ENCODE measurements at regions not wholly inside any gene's neighbourhood (a gene's known extent, or its start where the extent isn't known, plus 50 kb on each side); places are given as distances from the start of the nearest gene placed in this dataset.

- Histone ChIP-seq H3K23ac (ENCODE audit: insufficient read length, low read depth, low read length) (no peak overlapping the region), H2BK20ac (ENCODE audit: low read depth, low read length, poor library complexity, severe bottlenecking) (no peak overlapping the region), H3K9ac (ENCODE audit: extremely low read depth, insufficient read length, low read length) (no peak overlapping the region), H2AFZ (ENCODE audit: low read length) (no peak overlapping the region), H2BK12ac (ENCODE audit: insufficient read length, low read depth, low read length) (no peak overlapping the region), H3K27ac (ENCODE audit: insufficient read length, low read depth, low read length) (no peak overlapping the region), H3K79me1 (ENCODE audit: insufficient read depth, low read depth, low read length, poor library complexity, severe bottlenecking) (no peaks in the 10 kb centered on the region), H3K9me3 (ENCODE audit: control insufficient read depth, low read depth, low read length) (no peaks in the 10 kb centered on the region), H3T11ph (ENCODE audit: low read length) (no peak overlapping the region), H3K18ac (ENCODE audit: insufficient read length, low read depth, low read length) (no peak overlapping the region), H3K23me2 (ENCODE audit: insufficient read length, low read depth, low read length, poor library complexity, severe bottlenecking) (no peaks in the 10 kb centered on the region), H3K4me1 (ENCODE audit: insufficient read depth, low read length) (no peaks in the 10 kb centered on the region), H4K20me1 (ENCODE audit: control insufficient read depth, insufficient read depth, insufficient read length) (no peaks in the 10 kb centered on the region), H3K56ac (ENCODE audit: insufficient read length, low read depth, low read length) (no peak overlapping the region), H2BK120ac (ENCODE audit: low read depth, low read length, poor library complexity, severe bottlenecking) (no peak overlapping the region), H2AK5ac (ENCODE audit: insufficient read length, low read length) (no peak overlapping the region), H4K8ac (replicated peaks; ENCODE audit: insufficient read length, low read depth, low read length) (no peak overlapping the region), H3K27me3 (ENCODE audit: insufficient read depth, low read length) (no peaks in the 10 kb centered on the region), H4K5ac (ENCODE audit: insufficient read length, low read depth, low read length) (no peak overlapping the region), H2BK5ac (ENCODE audit: insufficient read length, low read length) (no peak overlapping the region), H3K79me2 (ENCODE audit: insufficient read depth, low read length) (no peaks in the 10 kb centered on the region), H4K91ac (ENCODE audit: insufficient read length, low read depth, low read length) (no peak overlapping the region), H3K4me2 (ENCODE audit: insufficient read depth, insufficient read length, low read length) (no peak overlapping the region), H3K4ac (ENCODE audit: low read depth, low read length) (no peak overlapping the region), H3K14ac (ENCODE audit: insufficient read depth, low read length) (no peak overlapping the region), H2BK15ac (ENCODE audit: low read depth, low read length) (no peak overlapping the region)
- H3K36me3 Mint-ChIP-seq (ENCODE audit: insufficient read depth in 1 of 3, low read depth in 3 of 3): no peaks in the 10 kb centered on the region
- H3K27me3 Mint-ChIP-seq (ENCODE audit: low read depth): peaks cover 2% of the 10 kb centered on the region
- DNase-seq: no peak
- H3K4me1 Mint-ChIP-seq: no peaks in the 10 kb centered on the region
- no peak overlapping the region for H3K4me3 Mint-ChIP-seq
- WGBS (ENCODE audit: extremely low coverage, insufficient read length, low lambda C conversion rate): no CpG with 5 or more reads among the region's 6 CpGs
- TF ChIP-seq, protein P1, sequence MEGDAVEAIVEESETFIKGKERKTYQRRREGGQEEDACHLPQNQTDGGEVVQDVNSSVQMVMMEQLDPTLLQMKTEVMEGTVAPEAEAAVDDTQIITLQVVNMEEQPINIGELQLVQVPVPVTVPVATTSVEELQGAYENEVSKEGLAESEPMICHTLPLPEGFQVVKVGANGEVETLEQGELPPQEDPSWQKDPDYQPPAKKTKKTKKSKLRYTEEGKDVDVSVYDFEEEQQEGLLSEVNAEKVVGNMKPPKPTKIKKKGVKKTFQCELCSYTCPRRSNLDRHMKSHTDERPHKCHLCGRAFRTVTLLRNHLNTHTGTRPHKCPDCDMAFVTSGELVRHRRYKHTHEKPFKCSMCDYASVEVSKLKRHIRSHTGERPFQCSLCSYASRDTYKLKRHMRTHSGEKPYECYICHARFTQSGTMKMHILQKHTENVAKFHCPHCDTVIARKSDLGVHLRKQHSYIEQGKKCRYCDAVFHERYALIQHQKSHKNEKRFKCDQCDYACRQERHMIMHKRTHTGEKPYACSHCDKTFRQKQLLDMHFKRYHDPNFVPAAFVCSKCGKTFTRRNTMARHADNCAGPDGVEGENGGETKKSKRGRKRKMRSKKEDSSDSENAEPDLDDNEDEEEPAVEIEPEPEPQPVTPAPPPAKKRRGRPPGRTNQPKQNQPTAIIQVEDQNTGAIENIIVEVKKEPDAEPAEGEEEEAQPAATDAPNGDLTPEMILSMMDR (conservative IDR thresholded peaks at IDR 0.05): no peak
- no peak overlapping the region for H3K27ac Mint-ChIP-seq
- H3K9me3 Mint-ChIP-seq: peaks cover 4 to 19% of the 10 kb centered on the region in 2 experiments
These were observed 59.3 kb upstream of the BDKRB2 start for GRCh38 chr14:96145116-96145864.

Measured in H9 (cell line).